SU-DHL-6 (cell line): ENCODE measurements at regions not wholly inside any gene's neighbourhood (a gene's known extent, or its start where the extent isn't known, plus 50 kb on each side); places are given as distances from the start of the nearest gene placed in this dataset.

Experiments
- EZH2phosphoT487 ChIP-seq: fragments of 200-600 bp; sonication (generic), shearing (Covaris generic); conservative IDR thresholded peaks from 2 replicates; pipeline ENCODE4 v1.6.1; 2018; ENCODE audit warnings: mild to moderate bottlenecking, antibody characterized with exemption, low read length, moderate library complexity, mixed read lengths
- TF ChIP-seq, protein P1 (sequence below): fragments of 200-600 bp; sonication (generic); IDR thresholded peaks from one replicate; pipeline ENCODE4 v1.5.1; 2017; ENCODE audit warnings: antibody characterized with exemption, mild to moderate bottlenecking, low read length, moderate library complexity; ENCODE audit not compliant: insufficient read depth, poor library complexity, severe bottlenecking

DNA sequence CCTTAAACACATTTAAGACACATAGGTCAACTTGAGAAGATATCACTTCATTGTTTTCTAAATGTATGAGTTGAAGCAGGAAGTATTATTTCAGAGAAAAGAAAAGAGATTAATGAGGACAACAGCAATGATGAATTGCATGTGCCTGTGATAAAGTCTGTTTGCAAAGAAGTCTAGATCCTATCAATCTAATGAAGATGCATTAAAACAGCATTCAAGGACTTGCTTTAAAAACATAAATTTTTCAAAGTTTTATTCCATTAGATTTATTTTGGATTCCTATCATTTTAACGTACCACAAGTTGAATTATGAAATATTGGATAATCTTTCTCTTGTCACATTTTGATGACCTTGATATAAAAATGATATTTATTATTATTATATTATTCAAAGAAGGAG lies 642.5 kb upstream of the CCDC54 start:
- TF ChIP-seq, protein P1, sequence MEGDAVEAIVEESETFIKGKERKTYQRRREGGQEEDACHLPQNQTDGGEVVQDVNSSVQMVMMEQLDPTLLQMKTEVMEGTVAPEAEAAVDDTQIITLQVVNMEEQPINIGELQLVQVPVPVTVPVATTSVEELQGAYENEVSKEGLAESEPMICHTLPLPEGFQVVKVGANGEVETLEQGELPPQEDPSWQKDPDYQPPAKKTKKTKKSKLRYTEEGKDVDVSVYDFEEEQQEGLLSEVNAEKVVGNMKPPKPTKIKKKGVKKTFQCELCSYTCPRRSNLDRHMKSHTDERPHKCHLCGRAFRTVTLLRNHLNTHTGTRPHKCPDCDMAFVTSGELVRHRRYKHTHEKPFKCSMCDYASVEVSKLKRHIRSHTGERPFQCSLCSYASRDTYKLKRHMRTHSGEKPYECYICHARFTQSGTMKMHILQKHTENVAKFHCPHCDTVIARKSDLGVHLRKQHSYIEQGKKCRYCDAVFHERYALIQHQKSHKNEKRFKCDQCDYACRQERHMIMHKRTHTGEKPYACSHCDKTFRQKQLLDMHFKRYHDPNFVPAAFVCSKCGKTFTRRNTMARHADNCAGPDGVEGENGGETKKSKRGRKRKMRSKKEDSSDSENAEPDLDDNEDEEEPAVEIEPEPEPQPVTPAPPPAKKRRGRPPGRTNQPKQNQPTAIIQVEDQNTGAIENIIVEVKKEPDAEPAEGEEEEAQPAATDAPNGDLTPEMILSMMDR: no peak
- no peak for TF ChIP-seq EZH2phosphoT487
